HG03469 (cell line): ENCODE measurements at regions not wholly inside any gene's neighbourhood (a gene's known extent, or its start where the extent isn't known, plus 50 kb on each side); places are given as distances from the start of the nearest gene placed in this dataset.
"Not testable (repeated sequence)": the region's sequence is repeated elsewhere in the genome, so short reads cannot be mapped to it uniquely, and the experiment has no call there.

Source experiments
- ATAC-seq: cut with Tn5 transposase; IDR thresholded peaks from one replicate; pipeline ENCODE4 v1.9.1; 2021; ENCODE audit warnings: mild to moderate bottlenecking, moderate library complexity, moderate number of reproducible peaks; ENCODE audit not compliant: unreplicated experiment

GRCh38 chr13:87736849-87737385 is 65.7 kb downstream of the SLITRK5 start:
- no peak for ATAC-seq

GRCh38 chr13:87754097-87754496 is 82.9 kb downstream of the SLITRK5 start:
- no peak for ATAC-seq

DNA sequence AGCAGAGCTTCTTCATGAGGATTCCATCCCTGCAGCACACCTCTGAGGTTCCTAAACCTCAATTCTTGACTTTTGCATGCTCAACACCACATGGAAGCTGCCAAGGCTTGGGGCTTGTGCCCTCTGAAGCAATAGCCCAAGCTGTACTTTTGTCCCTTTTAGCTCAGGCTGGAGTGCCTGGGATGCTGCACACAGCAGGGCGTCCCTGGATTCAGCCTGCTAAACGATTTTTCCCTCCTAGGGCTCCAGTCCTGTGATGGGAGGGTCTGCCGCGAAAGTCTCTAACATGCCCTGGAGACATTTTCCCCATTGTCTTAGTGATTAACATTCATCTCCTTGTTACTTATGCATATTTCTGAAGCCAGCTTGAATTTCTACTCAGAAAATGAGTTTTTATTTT is 98.3 kb downstream of the SLITRK5 start:
- no peak for ATAC-seq

DNA sequence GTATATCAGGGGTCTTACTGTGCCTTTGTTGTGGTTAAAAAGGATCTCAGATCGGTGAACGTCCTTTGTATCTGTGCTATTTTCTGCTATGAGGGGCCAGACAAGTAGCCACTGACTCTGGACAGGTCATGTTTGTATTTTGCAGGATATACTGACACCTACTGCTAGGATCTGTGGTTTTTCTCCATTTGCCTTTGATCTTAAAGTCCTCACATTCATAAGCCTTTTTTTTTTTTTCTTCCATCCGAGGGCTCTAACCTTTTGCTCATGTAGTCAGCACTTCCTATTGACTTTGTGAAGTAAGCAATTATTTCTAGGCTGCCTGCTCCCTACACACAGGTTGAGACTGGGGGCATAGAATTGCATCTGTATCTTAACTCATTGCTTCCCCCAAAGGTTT is 106.2 kb downstream of the SLITRK5 start:
- ATAC-seq, result no peak

GRCh38 chr13:87778128-87778527 is 107.0 kb downstream of the SLITRK5 start:
- ATAC-seq, result no peak

DNA sequence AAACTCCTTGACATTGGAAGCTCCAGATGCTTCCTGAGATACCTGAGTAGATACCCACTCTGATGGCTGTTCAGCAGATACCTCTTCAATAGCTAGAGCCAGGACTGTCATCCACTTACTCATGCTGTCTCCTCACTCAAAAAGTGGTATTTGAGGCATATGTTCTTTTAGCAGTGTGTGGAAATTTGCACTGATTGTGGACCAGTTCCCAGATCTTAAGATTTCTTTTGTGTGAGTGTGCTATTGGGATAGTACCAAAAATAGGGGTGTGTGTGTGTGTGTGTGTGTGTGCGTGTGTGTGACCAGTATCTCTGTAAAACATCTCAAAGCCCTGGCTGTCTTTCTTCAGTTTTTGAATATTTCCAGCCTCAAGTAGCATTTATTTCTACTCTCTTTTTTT is 108.3 kb downstream of the SLITRK5 start:
- ATAC-seq, result no peak

DNA sequence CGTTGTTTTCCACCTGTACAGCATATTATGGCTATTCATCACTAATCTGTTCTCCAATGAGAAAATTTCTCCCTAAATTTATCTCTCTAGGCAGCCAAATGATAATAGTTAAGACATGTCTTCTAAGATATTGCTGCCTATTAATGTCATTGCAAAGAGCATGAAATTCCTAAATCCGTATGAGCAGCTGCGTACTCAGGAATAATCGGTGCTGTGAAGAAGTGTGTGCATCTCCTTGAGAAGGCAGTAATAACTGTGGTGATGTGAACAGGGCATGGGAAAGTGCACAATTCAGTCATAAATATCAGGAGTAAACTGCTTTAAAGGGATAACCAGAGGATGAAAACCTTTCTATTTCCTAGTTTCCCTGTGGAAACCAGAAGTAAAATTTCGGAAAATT is 112.2 kb downstream of the SLITRK5 start:
- no peak for ATAC-seq

- no peak for ATAC-seq
Observed at GRCh38 chr13:87788363-87788762, 117.2 kb downstream of the SLITRK5 start.

GRCh38 chr13:87792878-87793277 is 121.7 kb downstream of the SLITRK5 start:
- no peak for ATAC-seq

- no peak for ATAC-seq
Observed at GRCh38 chr13:87798536-87798935, 127.4 kb downstream of the SLITRK5 start.

DNA sequence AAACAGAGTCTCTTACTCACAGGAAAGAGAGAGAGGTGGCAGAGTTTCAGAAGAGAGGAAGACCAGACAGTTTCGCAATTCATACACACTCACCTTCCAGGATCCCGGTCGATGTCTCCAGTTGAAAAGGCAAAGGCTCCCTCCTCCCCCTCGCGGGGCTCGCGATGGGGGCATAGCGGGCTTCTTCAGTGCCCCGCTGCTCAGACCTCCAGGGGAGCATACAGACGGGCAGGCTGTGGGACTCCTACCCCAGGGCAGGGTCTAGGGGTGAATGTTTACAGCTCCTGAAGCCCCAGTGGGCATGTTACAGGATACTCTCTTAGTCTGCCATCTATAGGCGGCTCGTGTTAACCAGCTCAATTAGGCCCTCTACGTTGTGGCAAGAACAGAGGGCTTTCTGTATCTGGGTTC is 139.2 kb downstream of the SLITRK5 start:
- no peak for ATAC-seq

- ATAC-seq, result no peak
Observed at GRCh38 chr13:87810920-87811344, 139.8 kb downstream of the SLITRK5 start.

- ATAC-seq, result no peak
Observed at GRCh38 chr13:87814403-87814802, 143.2 kb downstream of the SLITRK5 start.

DNA sequence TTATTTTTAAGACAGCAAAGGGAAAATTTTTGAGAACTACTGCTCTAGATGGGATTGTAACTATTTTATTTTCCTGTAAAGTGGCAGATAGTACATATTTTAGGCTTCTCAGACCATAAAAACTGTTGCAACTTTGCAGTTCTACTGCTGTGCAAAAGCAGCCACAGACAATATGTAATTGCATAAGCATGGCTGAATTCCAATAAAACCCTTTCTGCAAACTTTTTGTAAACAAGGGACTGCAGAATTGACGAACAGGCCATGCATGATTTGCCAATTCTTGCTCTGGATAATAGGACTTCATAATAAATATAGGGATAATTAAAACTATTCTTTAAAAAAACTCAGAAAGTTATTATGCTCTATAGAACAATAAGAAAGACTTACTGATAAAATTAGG is 149.1 kb downstream of the SLITRK5 start:
- ATAC-seq, result no peak

- no peak for ATAC-seq
Observed at GRCh38 chr13:87821512-87821911, 150.3 kb downstream of the SLITRK5 start.

DNA sequence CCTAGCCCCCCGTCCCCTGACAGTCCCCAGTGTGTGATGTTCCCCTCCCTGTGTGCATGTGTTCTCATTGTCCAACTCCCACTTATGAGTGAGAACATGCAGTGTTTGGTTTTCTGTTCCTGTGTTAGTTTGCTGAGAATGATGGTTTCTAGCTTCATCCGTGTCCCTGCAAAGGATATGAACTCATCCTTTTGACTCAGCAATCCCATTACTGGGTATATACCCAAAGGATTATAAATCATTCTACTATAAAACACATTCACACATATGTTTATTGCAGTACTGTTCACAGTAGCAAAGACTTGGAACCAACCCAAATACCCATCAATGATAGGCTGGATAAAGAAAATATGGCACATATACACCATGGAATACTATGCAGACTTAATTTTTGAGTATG is 155.1 kb downstream of the SLITRK5 start:
- not testable (repeated sequence) for ATAC-seq

DNA sequence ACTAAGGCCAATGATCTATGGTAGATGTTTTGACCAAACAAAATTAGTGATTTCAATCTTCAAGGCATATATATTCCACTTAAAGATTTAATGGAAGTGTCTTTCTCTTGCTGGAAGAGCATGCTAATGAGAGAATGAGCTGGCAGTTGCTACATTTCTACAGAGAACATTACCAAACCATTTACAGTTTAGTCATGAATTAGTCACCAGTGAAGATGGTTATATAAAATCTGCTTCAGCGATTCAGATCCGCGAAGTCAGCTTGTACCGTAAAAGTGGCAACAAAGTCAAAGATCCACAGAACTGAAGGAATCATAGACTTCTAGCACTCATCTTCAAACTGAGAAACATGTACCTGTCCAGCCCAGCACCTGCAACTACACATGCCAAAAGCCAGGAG is 156.3 kb downstream of the SLITRK5 start:
- ATAC-seq, result no peak

DNA sequence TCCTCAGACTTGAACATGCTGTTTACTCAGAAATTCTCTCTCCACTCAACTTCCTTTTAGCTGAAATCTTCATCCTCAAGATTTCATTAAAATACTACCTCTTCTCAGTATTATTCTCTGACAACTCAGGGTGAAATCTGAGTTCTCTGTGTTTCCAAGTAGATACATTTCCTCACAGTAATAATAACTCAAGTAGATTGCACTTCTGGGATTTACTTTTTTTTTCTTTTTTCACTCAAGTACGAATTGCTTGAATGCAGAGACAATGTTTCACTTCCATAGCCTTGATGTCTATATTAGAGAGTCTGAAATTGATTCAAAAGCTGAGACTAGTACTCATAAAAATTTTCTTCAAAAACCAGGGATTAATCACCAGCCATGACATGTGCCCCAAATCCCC is 166.4 kb downstream of the SLITRK5 start:
- no peak for ATAC-seq

DNA sequence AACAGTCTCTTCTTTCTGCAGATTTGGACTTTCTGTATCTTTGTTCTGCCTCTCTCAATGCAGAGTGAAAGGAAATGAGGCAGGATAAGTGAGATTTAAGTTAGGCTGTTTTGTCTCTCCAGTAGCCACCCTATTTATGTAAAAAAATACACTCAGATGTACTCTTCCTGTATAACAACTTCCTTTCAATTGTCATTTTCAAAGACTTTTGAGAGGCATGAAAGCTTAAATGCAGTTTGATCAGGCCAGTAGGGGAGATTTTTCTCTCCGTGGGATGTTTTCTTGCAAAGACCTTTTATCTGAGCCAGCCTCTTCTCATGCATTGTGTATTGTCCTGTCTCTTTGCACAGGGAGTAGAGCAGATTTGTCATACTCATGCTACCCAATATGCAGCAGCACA is 166.8 kb downstream of the SLITRK5 start:
- ATAC-seq, result no peak

GRCh38 chr13:87851410-87851809 is 180.2 kb downstream of the SLITRK5 start:
- ATAC-seq, result no peak

GRCh38 chr13:87855553-87855952 is 184.4 kb downstream of the SLITRK5 start:
- ATAC-seq, result no peak

- no peak for ATAC-seq
Observed at GRCh38 chr13:87859261-87859660, 188.1 kb downstream of the SLITRK5 start.

DNA sequence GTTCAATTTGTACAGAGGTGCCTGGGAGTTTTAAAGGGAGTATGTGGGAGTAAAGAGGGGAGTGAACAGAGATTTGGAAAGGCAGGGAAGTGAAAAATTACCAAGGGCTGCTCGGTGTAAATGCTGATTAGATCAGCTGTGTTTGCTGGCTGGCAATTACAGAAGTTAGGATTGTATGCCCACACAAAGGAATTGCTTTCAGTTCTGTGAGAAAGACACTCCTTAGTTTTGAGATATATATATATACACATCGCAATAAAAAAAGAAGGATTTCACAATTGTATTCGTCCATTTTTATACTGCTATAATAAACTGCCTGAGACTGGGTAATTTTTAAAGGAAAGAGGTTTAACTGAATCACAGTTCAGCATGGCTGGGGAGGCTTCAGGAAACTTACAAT is 196.3 kb downstream of the SLITRK5 start:
- no peak for ATAC-seq

DNA sequence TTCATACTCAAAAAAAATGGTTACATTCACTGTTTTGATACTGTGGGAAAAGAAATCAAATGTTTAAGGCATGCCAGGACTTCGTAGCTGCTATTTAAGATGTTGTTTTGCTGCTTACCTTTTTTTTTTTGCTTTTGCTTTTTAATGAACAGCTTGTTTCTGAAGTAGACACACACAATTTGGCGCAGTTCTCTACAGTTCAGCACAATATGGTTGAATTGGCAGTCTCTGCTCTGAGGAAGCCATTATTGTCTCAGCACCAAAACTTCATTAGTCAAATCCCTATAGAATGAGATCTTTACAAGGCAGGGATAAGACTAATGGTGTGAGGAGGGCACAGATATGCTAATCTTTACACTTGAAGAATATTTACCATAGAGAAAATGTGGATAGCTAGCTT is 197.6 kb downstream of the SLITRK5 start:
- no peak for ATAC-seq
